ENCODE measurements at regions not wholly inside any gene's neighbourhood (a gene's known extent, or its start where the extent isn't known, plus 50 kb on each side); places are given as distances from the start of the nearest gene placed in this dataset.
"Not testable (repeated sequence)": the region's sequence is repeated elsewhere in the genome, so short reads cannot be mapped to it uniquely, and the experiment has no call there.

- Histone ChIP-seq H3K4me2 (ENCODE audit: low read depth, low read length) (no peak overlapping the region), H3K9me2 (replicated peaks; ENCODE audit: insufficient read depth, low read length) (no peaks in the 10 kb centered on the region), H3K27ac (ENCODE audit: low read length) (no peak overlapping the region)
Measured at GRCh38 chr12:85626784-85627171, 209.4 kb downstream of the RASSF9 start.

GRCh38 chr12:85627584-85627983 is 208.6 kb downstream of the RASSF9 start:
- Histone ChIP-seq H3K4me3 (ENCODE audit: low read length) (no peak overlapping the region), H3K36me3 (replicated peaks; ENCODE audit: insufficient read depth, low read length) (no peaks in the 10 kb centered on the region), H3F3A (ENCODE audit: insufficient read depth, low read length) (no peaks in the 10 kb centered on the region), H3K27ac (ENCODE audit: low read length) (no peak overlapping the region), H3K4me2 (ENCODE audit: low read depth, low read length) (no peak overlapping the region), H3K9me3 (replicated peaks; ENCODE audit: insufficient read depth, low read length) (no peaks in the 10 kb centered on the region), H3K27me3 (replicated peaks; ENCODE audit: insufficient read depth, low read length) (no peaks in the 10 kb centered on the region), H3K79me2 (ENCODE audit: low read length) (no peaks in the 10 kb centered on the region), H3K9ac (ENCODE audit: low read length) (no peak overlapping the region), H2AFZ (ENCODE audit: low read length) (no peak overlapping the region), H3K4me1 (ENCODE audit: low read length) (no peaks in the 10 kb centered on the region), H4K20me1 (ENCODE audit: insufficient read depth, low read length) (no peaks in the 10 kb centered on the region), H3K9me2 (replicated peaks; ENCODE audit: insufficient read depth, low read length) (no peaks in the 10 kb centered on the region)
- no peak for DNase-seq
- TF ChIP-seq EZH2phosphoT487 (IDR thresholded peaks at IDR 0.05; ENCODE audit: low read length) (no peak), EZH2 (optimal IDR thresholded peaks at IDR 0.05; ENCODE audit: low read depth, low read length) (no peak)

More at GRCh38 chr12:85626784-85627171, 209.4 kb downstream of the RASSF9 start:
- no peaks in the 10 kb centered on the region for H3K36me3 ChIP-seq (replicated peaks; ENCODE audit: insufficient read depth, low read length)
- no peaks in the 10 kb centered on the region for H3K9me3 ChIP-seq (replicated peaks; ENCODE audit: insufficient read depth, low read length)
- no peaks in the 10 kb centered on the region for H4K20me1 ChIP-seq (ENCODE audit: insufficient read depth, low read length)
- no peak overlapping the region for H2AFZ ChIP-seq (ENCODE audit: low read length)
- TF ChIP-seq EZH2 (optimal IDR thresholded peaks at IDR 0.05; ENCODE audit: low read depth, low read length), result no peak
- TF ChIP-seq CTCF (IDR thresholded peaks at IDR 0.05; ENCODE audit: low read length), result no peak
- no peak for TF ChIP-seq EZH2phosphoT487 (IDR thresholded peaks at IDR 0.05; ENCODE audit: low read length)
- no peak overlapping the region for H3K9ac ChIP-seq (ENCODE audit: low read length)
- H3F3A ChIP-seq (ENCODE audit: insufficient read depth, low read length), result no peaks in the 10 kb centered on the region
- no peak for DNase-seq
- H3K4me3 ChIP-seq (ENCODE audit: low read length), result no peak overlapping the region
- no peaks in the 10 kb centered on the region for H3K79me2 ChIP-seq (ENCODE audit: low read length)
- H3K27me3 ChIP-seq (replicated peaks; ENCODE audit: insufficient read depth, low read length), result no peaks in the 10 kb centered on the region
- H3K4me1 ChIP-seq (ENCODE audit: low read length), result no peaks in the 10 kb centered on the region

GRCh38 chr12:85628562-85628961 is 207.6 kb downstream of the RASSF9 start:
- H3K4me1 ChIP-seq (ENCODE audit: low read length); H3K9ac ChIP-seq (ENCODE audit: low read length); H3K27ac ChIP-seq (ENCODE audit: low read length); H3K36me3 ChIP-seq (replicated peaks; ENCODE audit: insufficient read depth, low read length); H3F3A ChIP-seq (ENCODE audit: insufficient read depth, low read length); H4K20me1 ChIP-seq (ENCODE audit: insufficient read depth, low read length); H3K9me3 ChIP-seq (replicated peaks; ENCODE audit: insufficient read depth, low read length); H3K27me3 ChIP-seq (replicated peaks; ENCODE audit: insufficient read depth, low read length); H3K9me2 ChIP-seq (replicated peaks; ENCODE audit: insufficient read depth, low read length); H3K4me3 ChIP-seq (ENCODE audit: low read length); H3K79me2 ChIP-seq (ENCODE audit: low read length); H2AFZ ChIP-seq (ENCODE audit: low read length); DNase-seq; H3K4me2 ChIP-seq (ENCODE audit: low read depth, low read length): not testable (repeated sequence)

GRCh38 chr12:85630851-85631250 is 205.4 kb downstream of the RASSF9 start:
- Histone ChIP-seq H4K20me1 (ENCODE audit: insufficient read depth, low read length) (no peaks in the 10 kb centered on the region), H2AFZ (ENCODE audit: low read length) (no peak overlapping the region), H3F3A (ENCODE audit: insufficient read depth, low read length) (no peaks in the 10 kb centered on the region), H3K9me2 (replicated peaks; ENCODE audit: insufficient read depth, low read length) (no peaks in the 10 kb centered on the region), H3K4me1 (ENCODE audit: low read length) (no peaks in the 10 kb centered on the region), H3K9ac (ENCODE audit: low read length) (no peak overlapping the region), H3K36me3 (replicated peaks; ENCODE audit: insufficient read depth, low read length) (no peaks in the 10 kb centered on the region), H3K27me3 (replicated peaks; ENCODE audit: insufficient read depth, low read length) (no peaks in the 10 kb centered on the region), H3K9me3 (replicated peaks; ENCODE audit: insufficient read depth, low read length) (no peaks in the 10 kb centered on the region), H3K27ac (ENCODE audit: low read length) (no peak overlapping the region), H3K4me2 (ENCODE audit: low read depth, low read length) (no peak overlapping the region), H3K79me2 (ENCODE audit: low read length) (no peaks in the 10 kb centered on the region), H3K4me3 (ENCODE audit: low read length) (no peak overlapping the region)
- TF ChIP-seq EZH2phosphoT487 (IDR thresholded peaks at IDR 0.05; ENCODE audit: low read length) (no peak), CTCF (IDR thresholded peaks at IDR 0.05; ENCODE audit: low read length) (no peak), EZH2 (optimal IDR thresholded peaks at IDR 0.05; ENCODE audit: low read depth, low read length) (no peak)
- DNase-seq, result no peak
